ENCODE measurements at regions not wholly inside any gene's neighbourhood (a gene's known extent, or its start where the extent isn't known, plus 50 kb on each side); places are given as distances from the start of the nearest gene placed in this dataset.
"Not testable (repeated sequence)": the region's sequence is repeated elsewhere in the genome, so short reads cannot be mapped to it uniquely, and the experiment has no call there.

DNA sequence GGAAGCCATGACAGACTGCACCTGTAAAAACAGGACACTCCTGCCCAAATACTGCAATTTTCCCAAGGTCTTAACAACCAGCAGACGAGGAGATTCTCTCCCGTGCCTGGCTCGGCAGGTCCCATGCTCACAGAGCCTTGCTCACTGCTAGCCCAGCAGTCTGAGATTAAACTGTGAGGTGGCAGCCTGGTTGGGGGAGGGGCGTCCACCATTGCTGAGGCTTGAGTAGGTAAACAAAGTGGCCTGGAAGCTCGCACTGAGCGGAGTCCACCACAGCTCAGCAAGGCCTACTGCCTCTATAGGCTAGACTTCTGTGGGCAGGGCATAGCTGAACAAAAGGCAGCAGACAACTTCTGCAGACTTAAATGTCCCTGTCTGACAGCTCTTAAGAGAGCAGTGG lies 80.3 kb downstream of the ANXA5 start:
- FAIRE-seq; DNase-seq (ENCODE audit: insufficient read length, low spot score): not testable (repeated sequence)

DNA sequence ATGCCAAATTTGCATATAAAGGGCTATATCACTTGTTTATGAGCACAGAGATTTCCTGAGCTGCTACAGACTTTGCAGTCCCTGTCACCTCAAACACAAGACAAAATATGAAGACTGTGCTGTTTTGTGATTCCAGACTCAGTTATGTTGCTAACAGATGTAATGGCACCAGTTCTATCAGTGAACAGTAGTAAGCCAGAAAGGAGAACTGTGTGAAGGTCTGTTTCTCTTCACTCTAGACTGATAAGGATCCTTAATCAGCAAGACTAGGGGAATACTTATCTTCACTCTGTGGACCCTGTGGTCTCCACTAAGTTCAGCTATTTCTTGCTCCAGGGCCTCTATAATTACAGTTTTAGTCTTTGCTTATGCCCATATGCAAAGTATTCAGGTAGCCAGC lies 82.7 kb downstream of the ANXA5 start:
- FAIRE-seq (no peak), DNase-seq (ENCODE audit: insufficient read length, low spot score) (no peak)

DNA sequence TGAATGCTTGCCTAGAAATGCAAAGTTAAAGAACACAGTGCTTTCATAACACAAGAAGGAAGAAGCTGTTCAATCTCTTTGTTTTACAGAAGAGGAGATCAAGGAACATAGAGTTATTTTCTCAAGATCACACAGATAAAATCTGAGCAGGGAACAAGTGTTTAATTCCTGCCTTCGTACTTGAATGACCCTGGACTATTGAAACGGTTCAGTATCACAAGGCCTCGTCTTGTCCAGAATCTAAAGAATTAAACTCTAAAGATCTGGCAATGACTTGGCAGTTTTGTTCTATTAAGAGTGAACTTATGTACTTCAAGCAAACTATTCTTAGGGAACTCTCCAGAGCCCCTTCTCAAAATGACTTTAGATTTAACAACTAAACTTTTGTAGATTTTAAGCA lies 97.7 kb downstream of the ANXA5 start:
- DNase-seq (ENCODE audit: insufficient read length, low spot score) = no peak
- no peak for FAIRE-seq

DNA sequence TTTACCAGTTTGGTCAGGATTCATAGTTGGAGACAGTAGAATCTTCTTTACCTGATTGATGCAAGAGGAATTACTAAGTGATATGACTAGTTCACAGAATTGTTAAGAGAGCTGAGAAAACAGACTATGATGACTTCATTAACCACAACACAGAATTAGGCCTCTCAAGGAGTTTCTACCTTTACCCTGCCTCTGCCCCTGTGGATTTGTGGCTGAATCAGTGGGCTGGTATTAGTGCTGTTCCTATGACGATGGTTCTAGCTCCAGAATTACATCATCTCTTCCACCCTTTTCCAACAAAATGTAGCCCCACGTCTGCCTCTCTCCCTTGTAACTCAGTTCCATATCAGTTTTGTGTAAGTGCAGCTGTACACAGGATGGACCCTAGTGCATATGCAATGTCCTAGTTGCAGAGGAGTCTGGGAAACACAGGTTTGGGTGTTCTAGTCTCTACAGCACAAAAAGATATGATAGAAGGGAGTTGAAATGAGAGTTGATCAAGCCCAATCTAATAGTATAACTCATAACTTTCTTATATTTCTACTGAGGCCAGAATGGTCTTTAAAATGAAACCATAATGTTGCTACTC lies 99.3 kb downstream of the ANXA5 start:
- no peak for DNase-seq (ENCODE audit: insufficient read length, low spot score)
- no peak for FAIRE-seq

DNA sequence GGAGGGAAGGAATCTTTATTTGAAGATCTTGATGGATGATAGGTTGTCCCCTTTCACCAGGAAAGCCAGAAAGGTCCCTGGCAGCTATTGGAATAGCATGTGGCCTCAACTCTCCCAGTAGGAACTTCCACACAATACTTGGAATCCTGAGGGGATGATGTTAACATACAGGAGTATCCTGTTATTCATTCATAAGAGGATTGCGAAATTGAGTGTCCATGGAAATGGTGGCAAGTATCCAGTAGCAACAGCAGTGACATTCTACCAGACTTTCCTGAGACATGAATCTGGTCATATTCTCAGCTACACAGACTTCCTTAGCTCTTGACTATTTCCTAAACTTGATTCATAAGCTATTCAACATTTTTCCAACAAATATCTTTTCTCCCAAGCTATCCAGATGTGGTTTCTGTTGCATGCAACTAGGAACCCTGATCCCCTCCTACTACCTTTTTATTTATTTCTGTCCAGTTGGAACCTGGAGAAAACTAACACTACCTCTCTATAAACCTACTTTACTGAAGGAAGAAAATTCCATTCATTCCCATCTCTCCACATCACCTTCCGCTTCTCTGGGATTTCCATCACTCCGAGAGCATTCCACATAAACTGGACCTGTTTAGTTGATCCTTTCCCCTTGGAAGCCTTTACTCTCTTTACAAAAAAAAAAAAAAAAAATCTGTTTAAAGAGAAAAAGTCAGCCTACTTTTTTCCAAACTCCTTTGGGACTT lies 101.8 kb downstream of the ANXA5 start:
- DNase-seq (ENCODE audit: insufficient read length, low spot score) (no peak), FAIRE-seq (no peak)

DNA sequence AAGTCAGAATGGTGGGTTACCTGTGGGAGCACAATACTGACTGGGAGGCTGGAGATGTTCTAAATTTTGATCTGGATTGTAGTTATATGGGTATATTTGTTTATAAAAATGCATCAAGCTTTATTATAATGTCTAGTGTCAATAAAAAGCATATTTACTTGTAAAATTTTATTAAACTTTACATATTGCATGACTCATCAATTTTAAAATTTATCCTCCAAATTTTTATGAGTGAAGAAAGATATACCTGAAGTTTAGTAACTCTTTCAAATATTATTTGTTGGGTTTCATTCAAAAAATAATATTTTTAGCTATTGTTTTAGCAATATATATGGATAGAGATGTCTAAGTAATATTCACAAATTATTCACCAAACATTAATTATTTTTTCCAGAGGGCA lies 103.0 kb downstream of the ANXA5 start:
- no peak for DNase-seq (ENCODE audit: insufficient read length, low spot score)
- FAIRE-seq = no peak

DNA sequence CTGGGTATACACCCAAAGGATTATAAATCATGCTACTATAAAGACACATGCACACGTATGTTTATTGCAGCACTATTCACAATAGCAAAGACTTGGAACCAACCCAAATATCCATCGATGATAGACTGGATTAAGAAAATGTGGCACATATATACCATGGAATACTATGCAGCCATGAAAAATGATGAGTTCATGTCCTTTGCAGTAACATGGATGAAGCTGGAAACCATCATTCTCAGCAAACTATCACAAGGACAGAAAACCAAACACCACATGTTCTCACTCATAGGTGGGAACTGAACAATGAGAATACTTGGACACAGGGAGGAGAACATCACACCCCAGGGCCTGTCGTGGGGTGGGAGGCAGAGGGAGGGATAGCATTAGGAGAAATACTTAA lies 104.5 kb downstream of the ANXA5 start:
- not testable (repeated sequence) for DNase-seq (ENCODE audit: insufficient read length, low spot score); FAIRE-seq

DNA sequence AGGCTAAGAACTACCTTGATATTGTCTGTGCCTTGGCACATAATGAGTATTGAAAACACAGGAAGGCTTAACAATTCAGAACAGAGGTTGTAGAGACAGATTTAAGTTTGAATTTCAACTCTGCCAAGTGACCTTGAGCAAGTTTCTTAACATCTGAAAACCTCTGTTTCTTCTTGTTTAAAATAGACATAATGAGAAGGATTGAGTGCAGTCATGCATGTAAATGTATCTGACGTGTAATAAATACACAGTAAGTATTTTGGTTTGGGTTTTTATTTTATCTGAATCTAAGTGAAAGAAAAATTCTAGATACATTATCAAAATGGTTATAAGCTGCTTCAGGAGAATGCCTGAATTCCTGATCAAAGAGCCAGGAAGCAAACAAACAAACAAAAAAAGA lies 111.9 kb downstream of the ANXA5 start:
- no peak for FAIRE-seq

DNA sequence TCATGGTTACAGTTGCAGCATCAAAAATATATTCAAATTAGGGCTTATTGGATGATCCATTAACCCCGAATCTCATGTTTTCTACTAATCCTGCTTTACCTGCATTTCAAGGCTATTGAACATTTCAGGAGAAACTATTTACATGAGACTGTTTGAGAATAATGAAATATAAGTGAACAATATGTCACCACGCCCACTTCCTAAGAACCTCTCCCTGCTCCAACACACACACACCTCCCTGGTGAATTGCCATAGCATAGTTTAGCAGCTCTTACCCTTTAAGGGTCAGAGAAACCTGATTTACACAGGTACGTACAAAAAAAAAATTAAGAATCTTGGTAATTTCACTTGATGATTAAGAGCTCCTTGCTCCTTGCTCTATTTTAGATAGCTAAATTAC lies 113.4 kb downstream of the ANXA5 start:
- DNase-seq (ENCODE audit: insufficient read length, low spot score) (no peak), FAIRE-seq (no peak)

More for the DNA sequence above, 111.9 kb downstream of the ANXA5 start:
- no peak for DNase-seq (ENCODE audit: insufficient read length, low spot score)

DNA sequence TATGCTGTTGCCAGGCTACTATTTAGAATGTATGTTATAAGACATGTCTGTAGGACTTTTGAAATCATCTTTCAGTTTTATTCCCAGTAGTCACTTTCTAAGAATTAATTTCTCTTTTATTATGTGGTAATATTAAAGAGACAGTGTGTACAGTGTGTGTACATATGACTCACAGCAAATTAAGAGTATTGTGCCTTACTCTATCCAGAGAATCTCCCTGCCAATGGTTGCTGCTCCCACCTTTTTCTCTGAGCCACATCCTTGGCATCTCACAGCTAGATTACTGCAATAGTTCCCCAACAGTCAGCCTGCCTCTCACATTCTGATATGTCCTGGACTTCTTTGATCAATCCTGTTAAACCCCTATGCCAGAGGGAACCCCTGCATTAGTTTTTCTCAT lies 114.5 kb downstream of the ANXA5 start:
- FAIRE-seq = no peak
- DNase-seq (ENCODE audit: insufficient read length, low spot score) = no peak

DNA sequence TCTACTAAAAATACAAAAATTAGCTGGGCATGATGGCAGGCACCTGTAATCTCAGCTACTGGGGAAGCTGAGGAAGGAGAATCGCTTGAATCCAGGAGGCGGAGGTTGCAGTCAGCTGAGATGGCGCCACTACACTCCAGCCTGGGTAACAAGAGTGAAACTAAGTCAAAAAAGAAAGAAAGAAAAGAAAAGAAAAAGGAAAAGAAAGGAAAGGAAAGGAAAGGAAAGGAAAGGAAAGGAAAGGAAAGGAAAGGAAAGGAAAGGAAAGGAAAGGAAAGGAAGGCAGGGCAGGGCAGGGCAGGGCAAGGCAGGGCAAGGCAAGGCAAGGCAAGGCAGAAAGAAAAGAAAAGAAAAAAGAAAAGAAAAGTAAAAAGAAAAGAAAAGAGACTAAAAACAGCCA lies 121.4 kb downstream of the ANXA5 start:
- not testable (repeated sequence) for FAIRE-seq; DNase-seq (ENCODE audit: insufficient read length, low spot score)

DNA sequence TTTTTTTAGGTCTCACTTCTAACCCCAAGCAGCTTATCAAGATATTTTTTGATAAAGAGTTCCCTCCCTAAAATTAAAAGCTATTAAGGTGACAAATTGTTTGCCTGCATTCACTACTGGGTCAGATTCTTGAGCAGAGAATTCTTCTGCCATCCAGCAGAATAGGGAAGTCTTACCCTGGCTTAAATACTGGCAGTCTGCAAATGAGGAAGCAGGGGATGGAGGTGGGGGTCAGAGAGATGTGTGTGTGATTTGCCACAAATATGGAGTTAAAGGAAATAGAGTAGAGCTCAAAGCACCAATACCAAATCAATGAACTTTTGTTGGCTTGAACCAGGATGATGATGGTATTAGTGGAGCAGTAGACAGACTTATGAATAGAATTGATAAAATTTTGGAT lies 122.2 kb downstream of the ANXA5 start:
- DNase-seq (ENCODE audit: insufficient read length, low spot score) (no peak), FAIRE-seq (no peak)

DNA sequence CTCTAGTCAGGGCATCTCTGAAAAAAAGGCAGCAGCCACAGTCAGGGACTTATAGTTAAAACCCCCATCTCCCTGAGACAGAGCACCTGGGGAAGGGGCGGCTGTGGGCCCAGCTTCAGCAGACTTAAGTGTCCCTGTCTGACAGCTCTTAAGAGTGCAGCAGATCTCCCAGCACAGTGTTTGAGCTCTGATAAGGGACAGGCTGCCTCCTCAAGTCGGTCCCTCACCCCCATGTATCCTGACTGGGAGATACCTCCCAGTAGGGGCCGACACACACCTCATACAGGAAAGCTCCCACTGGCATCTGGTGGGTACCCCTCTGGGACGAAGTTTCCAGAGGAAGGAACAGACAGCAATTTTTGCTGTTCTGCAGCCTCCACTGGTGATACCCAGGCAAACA lies 129.0 kb downstream of the ANXA5 start:
- FAIRE-seq (no peak), DNase-seq (ENCODE audit: insufficient read length, low spot score) (no peak)

DNA sequence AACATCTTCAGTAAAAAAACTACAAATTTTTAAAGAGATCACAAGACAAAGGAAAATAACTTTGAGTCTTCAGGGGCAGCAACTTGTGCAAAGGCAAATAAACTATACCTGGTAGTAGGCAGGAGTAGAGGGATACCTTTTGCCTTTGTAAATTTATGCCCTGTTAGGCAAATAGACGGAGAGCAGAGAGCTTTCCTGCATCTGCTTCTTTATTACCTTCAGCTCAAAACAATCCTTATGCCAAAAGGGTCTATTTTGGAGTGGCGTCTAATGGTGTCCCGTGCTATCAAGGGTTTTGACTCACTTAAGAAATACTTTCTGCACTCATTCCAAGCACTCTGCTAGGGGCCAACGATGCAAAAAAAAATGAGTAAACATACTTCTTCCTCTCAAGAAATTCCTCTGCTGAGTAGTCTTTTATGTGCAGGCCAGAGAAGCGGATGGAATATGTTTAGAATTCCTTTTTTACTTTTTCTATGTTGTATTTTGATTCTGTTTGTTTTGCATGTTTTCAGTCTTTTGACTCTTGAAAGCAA lies 131.9 kb downstream of the ANXA5 start:
- FAIRE-seq (no peak), DNase-seq (ENCODE audit: insufficient read length, low spot score) (no peak)

DNA sequence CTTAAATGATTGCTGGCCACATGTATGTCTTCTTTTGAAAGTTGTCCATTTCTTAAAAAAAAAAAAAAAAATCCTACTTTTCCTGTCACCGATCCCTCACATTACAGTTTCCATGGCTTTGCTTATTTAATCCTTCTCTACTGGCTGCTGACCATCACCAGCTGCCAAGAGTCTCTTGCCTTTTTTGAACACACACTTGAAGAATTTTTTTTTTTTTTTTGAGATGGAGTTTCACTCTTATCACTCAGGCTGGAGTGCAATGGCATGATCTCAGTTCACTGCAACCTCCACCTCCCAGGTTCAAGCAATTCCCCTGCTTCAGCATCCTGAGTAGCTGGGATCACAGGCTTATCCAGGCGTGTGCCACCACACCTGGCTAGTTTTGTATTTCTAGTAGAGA lies 134.0 kb downstream of the ANXA5 start:
- no peak for DNase-seq (ENCODE audit: insufficient read length, low spot score)
- no peak for FAIRE-seq

DNA sequence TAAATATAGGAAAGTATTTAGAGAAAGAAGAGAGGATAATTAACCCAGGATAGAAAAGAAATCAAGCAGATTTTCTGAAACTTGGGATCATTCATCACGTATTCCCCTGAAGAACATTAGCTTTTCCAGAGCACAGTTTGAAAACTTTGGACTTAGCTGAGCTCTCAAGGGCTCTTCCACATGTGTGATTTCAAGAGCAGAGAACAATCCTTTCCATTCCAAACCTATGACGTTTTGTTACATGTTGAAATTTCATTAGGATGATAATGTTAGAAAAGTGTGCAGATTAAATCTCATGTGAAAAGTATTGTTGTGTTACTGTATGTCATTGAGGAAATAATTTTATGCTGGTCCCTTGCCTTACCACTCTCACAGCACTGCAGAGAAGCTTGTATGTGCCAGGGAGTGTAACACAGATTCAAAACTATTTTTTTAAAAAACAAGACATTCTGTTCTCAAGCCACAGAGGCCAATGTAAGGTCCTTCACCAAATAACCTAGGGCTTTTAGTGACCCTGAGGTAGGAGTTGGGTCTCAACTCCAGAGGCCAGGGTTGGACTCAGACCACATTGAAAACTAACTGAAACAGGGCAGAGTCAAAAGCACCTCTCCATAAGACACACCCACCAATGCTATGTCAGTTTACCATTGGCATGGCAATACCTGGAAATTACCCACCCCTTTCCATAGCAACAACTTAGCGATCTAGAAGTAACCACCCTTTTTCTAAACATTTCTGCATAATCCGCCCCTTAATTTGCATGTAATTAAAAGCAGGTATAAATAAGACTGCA lies 141.3 kb downstream of the ANXA5 start:
- DNase-seq (ENCODE audit: insufficient read length, low spot score) (no peak), FAIRE-seq (no peak)

DNA sequence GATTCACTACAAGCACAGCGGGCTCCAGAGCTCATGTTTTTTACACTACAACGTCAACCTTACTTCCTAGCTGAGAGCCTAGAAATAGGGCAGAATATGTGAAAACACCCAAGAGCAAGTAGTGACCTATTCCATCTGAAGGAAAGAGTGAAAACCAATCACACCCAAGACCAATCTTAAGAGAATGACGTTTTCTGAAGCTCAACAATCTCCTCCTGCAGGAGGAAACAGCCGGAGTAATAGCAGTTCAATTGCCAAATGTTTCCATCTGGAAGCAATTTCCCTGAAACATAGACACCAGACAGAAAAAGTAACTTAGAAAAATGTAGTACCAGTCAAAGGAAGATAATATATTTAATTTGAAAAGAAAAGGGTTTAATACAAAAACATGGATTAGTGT lies 142.4 kb downstream of the ANXA5 start:
- DNase-seq (ENCODE audit: insufficient read length, low spot score) (no peak), FAIRE-seq (no peak)

DNA sequence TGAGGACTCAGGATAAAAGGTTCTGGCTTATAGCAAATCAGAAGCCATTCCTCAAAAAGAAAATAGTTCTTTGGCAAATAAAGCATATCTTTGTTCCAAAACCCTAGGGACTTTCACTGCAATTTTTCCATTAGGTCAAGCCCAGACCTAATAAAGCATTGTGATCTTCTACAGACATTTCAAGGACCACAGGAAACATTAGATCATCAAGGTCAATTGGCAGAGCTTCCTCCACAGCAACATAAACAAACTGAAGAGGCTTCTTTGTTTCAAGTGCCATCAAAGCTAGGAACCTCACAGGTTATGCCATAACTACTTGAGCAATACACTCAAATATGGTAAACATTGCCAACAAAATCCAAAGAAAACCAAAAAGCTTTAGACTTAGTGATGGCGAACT lies 144.9 kb downstream of the ANXA5 start:
- FAIRE-seq = no peak
- no peak for DNase-seq (ENCODE audit: insufficient read length, low spot score)

DNA sequence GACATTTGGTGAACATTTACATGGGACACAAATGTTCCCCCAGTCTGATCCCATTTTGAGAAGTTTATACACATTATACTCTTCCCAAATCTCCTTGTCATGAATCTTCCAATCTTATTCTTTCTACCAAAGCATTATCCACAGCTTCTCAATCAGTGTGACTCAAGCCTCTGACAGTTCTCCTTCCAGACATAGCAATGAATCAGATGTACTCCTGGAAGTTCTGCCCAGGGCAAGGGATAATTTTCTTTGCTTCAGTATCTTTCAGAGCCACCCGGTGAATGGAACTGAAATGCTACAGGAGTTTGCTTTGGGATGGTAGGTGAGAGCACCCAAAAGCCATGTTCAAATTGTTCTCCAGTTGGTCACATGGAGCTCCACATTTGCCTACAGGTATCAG lies 145.5 kb downstream of the ANXA5 start:
- DNase-seq (ENCODE audit: insufficient read length, low spot score) (no peak), FAIRE-seq (no peak)

DNA sequence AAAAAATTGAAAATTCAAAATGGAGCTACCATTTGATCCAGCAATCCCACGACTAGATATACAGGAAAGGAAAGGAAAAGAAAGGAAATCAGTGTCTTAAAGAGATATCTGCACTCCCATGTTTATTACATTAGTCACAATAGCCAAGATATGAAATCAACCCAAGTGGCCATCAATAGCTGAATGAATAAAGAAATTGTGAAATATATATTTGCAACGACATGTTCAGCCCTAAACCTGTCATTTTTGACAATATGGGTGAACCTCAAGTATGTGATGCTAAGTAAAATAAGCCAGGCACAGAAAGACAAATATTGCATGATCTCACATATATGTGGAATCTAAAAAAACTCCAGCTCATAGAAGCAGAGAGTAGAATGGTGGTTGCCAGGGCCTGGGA lies 155.1 kb downstream of the ANXA5 start:
- DNase-seq (ENCODE audit: insufficient read length, low spot score) (no peak), FAIRE-seq (no peak)

DNA sequence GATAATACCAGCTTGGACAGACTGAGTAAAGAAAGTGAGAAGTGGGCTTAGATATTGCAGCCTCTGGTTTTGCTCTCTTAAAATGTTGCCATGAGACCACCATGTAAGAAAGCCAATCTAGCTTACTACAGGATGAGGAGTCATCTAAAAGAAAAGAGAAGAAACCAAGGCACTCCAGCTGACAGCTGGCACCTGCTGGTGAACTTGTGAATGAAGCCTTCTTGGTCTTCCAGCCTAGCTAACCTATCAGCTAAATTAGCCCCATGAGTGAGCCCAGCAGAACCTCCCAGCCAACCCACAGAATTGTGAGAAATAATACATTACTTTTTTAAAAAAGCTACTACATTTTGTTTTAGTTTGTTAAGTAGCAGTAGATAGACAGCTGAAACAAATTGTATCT lies 154.5 kb upstream of the QRFPR start:
- DNase-seq (ENCODE audit: insufficient read length, low spot score) (no peak), FAIRE-seq (no peak)

DNA sequence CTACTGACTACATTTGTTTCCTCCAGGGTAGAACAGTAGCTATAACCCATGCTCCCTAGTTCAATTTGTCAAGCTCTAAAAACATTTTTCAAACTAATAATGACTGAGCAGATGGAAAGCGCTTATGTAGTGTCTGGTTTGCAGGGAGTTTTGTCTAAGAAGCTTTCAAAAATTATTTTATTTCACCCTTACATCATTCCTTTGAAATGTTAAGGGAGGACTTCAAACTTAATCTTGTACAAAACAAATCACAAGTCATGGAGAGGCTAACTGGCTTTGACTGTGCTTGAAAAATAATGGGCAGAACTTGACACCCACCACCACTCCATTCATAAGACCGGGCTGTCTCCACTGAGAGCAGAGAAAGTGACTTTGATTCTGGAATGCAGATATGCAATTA lies 153.4 kb upstream of the QRFPR start:
- DNase-seq (ENCODE audit: insufficient read length, low spot score) (no peak), FAIRE-seq (no peak)
